ENCODE measurements at regions not wholly inside any gene's neighbourhood (a gene's known extent, or its start where the extent isn't known, plus 50 kb on each side); places are given as distances from the start of the nearest gene placed in this dataset.
"Not testable (repeated sequence)": the region's sequence is repeated elsewhere in the genome, so short reads cannot be mapped to it uniquely, and the experiment has no call there.

DNA sequence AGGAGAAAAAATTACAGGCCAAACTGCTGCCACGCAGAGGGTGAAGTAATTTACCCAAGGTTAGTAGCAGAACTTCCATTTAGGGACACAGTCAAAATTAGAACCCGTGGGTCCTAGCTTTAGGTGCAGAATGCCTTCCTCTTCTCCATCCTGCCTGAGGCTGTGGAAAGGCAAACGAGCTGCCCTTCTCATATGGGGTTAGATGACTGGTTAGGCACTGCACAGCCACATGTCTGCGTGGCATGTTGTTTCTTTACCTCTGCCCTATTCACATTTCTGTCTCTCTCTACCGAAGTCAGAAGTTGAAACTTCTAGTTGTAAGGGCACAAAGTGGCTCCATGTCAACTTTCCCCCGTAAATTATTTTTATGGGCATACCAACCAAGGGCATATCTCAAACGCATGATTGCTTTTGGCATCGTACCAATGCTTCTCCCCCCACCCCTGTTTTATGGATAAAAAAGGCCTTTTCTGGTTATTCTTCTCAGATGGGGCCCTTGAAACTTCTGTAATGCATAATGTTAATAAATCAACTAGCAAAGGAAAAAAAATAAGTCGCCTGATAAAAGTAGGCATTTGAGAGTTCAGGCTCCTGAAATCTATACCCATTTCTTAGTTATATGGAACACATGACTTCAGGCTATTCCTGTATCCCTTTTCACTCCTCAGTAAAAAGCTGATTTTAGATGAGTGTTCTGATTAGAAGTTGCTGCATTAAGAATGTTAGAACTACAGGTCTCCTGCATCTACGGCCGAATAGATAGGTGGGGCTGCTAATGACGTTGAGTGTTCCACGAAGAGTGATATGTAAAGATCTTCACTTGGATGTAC, 139.6 kb upstream of the NRIP1 start:
- DNase-seq = no peak

DNA sequence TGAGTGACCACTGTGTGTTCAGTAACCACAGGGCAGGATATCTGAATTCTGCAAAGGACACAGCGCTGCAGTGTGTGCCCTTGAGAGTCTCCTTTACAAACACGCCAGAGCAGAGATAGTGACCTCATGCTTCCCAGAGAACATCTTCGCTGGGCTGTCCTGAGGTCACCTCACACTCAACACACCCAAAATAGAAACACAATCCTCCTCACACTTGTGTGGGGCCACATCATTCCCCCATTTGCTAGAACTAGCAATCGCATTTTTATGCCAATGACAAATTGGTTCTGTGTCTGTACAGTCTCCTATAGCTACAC, 140.1 kb upstream of the NRIP1 start:
- no peak for DNase-seq

DNA sequence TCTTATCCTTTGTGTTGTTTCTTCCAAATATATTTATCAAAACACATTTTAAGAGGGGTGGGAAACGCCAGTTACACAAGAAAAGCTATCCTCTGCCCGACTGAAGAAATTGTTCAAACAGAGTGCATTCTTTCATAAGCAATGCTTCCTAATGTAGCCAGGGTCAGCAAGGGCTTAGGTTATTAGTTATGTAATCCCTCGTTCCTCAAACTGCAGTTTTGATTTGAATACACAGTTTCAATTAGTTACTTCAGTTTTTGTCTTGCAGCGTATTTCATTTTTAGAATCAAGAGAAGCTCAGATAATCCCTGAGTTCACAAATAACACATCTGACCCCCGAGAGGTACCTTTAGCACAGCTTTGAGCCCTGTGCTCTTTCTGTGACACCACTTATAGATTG, 141.7 kb upstream of the NRIP1 start:
- no peak for DNase-seq

DNA sequence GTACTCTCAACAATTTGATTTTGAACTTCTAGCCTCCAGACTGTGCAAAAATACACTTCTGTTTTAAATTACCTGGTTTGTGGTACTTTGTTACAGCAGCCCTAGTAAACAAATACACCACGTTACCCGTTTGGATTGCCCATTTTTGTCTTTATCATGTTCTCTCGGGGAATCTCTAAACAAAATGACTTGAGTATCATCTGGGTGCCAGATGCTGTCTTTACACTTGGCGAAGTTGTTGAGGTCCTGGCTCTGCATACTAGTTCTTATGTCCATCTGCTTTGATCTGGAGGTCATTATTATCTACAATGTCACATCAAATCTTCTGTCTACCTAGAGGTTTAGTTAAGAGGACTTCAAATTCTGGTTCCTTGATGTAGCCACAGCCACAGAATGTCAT, 142.4 kb upstream of the NRIP1 start:
- no peak for DNase-seq

DNA sequence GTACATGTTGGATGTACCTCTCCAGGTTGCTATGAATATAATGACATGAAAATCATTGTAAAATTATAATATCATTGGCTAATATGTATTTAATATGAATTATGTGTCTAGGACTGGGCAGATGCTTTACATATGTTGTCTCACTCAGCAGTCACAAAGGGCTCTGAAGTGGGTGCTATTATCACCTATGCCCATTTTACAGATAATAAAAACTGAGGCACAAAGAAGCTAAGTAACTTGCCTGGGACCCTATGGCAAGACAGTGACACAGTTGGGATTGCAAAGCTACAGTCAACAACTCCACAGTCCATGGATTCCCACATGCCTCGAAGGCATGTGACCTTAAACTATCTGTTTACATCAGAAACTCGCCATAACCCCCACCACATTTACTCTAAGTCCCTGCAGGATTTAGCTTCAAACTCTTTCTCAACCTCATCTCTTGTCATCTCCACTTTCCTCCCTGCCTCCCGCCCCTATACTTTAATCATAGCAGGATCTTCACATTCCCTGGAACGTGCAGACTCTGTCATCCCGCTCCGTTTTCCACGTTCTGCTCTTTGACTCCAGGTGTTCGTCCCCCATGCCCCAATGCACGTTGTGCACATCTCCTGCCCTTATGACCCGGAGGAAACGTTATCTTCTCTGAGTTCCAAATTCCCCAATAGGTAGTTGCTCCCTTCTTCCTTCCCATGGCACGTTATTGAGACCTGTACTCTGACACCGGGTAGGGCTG, 143.0 kb upstream of the NRIP1 start:
- no peak for DNase-seq

DNA sequence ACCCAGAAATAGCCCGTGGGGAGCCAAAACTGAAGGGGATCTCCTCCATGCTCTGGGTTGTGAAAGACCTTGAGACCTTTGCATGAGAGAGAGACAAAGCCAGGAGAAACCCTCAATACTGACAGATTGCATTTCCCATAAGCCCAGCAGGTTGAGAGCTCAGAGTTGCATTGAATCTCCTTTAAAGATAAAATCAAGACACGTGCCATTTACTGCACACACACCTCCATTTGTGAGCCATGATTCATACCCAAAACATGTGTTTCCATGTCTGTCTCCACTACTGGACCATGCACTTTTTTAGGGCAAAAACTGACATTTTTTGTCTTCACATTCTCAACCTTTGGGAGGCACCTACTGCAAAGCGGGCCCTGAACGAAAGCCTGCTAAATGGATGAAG, 144.0 kb upstream of the NRIP1 start:
- DNase-seq = no peak

DNA sequence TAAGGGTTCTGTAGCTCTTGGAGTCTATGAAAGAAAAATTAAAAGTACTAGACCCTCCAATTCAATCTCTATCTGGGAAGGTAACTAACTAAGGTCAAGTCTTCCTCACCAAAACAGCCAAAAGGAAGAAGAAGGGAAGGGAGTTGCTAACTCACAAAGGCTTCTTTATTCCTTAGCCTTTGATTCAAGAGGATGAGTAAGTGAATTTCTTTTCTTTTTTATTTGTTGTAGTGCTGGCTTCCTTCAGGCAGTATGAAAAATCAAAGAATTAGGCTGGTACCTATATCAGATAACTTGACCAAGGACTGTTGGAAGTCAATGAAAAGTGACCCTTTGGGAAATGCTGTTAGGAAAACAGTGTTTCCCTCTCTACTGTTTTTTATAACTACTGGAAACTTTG, 144.4 kb upstream of the NRIP1 start:
- DNase-seq = no peak

DNA sequence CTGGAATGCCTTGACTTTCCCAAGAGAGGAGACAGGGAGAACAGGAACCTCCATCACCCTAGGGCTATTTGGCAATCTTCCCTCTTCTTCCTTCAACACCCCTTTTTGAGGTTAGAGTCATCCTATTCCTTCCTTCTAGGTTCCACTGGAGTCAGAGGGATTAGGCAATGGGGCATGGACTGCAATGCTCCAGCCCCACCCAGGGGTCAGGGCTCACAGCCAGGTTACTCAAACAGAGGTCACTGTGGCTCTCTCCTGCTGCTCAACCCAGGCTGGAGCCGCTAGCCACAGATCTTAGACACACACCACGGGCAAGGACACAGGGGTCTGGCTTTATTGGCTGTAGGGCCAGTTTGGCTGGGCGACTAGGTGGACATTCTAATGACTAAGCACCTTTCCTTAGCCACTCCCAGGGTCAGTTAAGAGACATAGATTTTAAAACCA, 145.5 kb upstream of the NRIP1 start:
- DNase-seq = no peak

DNA sequence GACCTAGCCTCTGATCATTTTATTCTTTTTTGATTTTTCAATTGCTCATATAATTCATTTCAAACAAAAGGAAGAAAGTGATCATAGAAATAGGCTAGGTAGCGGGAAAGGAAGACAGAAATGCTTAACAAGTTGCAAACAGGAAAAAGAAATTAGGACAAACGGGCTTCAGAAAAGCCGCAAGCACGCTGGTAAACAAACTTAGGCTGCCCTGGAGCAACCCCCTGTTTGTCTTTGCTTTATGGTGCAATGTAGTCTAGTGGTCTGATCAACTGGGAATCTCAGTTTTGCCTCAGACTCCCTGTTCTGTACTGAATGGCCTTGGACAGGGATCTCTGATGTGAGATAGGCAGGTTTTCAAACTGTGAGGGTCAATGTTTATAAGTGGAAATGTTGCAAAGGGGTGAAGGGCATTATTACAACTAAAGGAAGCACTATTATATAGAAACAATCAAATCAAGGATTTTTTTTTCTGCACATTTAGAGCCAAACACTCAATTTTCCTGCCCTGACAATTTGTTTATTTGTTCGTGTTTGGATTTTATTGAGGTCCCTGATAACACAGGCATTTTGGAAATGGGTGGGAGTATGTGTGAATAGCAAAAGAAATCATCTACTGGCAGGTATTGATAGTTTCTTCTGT, 146.8 kb upstream of the NRIP1 start:
- no peak for DNase-seq

DNA sequence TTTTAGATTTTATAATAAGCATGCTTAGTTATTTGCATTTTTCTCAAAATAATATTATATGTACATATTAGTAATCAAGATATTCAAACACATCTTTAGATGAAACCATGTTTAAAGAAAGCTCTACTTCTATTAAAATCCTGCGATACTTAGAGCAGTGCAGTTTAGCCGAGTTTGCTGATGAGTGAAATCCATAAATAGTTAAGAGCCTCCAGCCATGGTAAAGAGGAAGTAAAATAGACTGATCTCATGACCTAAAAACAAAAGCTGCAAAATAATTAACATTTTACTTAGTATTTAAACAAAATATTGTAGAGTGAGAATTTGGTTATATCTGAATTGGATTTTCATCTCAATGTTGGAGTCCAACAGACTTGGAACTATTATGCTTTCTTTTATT, 147.4 kb upstream of the NRIP1 start:
- DNase-seq = no peak

DNA sequence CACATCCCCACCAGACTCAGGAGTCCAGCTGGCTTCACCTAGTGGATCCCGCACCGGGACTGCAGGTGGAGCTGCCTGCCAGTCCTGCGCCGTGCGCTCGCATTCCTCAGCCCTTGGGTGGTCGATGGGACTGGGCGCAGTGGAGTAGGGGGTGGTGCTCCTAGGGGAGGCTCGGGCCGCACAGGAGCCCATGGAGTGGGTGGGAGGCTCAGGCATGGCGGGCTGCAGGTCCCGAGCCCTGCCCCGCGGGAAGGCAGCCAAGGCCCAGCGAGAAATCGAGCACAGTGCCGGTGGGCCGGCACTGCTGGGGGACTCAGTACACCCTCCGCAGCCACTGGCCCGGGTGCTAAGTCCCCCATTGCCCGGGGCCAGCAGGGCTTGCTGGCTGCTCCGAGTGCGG, 153.7 kb upstream of the NRIP1 start:
- not testable (repeated sequence) for DNase-seq

DNA sequence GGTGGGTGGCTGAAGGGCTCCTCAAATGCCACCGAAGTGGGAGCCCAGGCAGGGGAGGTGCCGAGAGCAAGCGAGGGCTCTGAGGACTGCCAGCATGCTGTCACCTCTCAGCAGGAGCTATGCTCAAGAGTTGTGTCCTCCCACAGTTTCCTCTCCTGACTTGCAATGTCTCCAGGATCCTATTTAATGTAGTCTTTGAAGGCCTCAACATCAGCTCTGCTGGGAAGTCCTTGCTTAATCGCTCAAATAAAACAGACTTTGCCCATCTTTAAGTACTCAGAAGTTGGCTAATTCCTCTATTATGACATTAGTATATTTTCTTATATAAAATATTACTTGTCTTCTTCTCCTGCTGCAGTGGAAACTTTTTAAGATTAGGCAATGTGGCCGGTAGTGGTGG, 154.2 kb upstream of the NRIP1 start:
- no peak for DNase-seq

DNA sequence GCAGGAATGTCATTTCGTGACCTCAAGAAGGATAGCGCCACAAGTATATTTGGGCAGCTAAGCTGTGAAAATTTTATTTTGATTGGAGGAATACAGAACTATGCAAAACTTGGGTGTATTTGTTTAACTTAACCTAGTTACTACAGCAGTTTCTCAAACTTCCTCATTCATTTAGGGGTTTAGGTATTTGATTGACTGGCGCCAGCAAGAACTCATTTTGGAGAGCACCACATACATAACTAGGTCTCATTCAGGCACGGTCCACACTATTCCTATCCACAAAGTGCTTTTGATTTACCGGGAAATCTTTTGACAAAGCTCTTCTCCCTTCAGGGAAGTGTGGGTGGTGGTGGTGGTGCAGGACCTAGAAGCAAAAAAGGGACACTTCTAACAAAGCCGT, 155.1 kb upstream of the NRIP1 start:
- no peak for DNase-seq

DNA sequence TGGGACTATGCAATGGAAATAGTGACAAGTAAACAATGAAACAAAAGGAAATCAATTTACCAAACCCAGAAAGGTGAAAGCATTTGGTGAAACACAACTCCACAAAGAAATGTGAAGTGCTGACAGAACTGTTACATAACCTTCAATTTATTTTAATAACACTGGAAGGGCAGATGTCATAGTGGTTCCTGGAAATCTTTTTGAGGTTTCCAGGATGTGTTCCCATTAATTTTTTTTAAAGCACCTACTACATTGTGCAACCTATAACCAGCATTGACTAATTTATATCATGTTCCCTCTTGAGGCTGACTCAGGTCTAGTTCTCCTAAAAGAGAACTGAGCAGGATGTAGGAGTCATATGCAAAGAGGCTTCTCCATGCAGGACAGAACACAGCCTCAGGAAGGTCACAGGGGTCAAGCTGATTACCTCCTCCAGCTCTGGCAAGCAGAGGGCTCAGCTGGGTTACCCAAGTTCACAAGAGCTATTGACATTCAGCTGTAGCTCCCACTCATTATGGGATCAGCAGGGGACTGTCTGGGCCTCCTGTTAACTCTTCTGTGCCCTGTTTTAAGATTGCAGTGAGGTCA, 157.1 kb upstream of the NRIP1 start:
- no peak for DNase-seq

DNA sequence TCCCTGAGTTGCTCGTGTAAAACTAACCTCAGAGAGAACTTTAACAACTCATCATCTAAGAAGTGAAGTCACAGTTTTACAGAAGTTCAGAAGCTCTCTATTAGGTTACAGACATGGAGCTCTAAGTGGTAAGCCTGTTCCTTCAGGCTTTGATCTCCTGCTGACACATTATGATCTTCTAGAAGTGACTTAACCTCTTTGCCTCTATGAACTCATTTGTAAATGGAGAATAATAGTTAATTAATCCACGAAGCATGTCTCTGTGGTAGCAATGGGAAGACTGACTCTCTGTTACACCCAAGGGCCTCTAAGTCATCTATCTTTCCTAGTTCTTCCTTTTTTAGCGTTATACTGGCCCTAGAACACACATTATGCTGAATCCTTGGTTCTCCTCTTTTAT, 157.9 kb upstream of the NRIP1 start:
- no peak for DNase-seq

DNA sequence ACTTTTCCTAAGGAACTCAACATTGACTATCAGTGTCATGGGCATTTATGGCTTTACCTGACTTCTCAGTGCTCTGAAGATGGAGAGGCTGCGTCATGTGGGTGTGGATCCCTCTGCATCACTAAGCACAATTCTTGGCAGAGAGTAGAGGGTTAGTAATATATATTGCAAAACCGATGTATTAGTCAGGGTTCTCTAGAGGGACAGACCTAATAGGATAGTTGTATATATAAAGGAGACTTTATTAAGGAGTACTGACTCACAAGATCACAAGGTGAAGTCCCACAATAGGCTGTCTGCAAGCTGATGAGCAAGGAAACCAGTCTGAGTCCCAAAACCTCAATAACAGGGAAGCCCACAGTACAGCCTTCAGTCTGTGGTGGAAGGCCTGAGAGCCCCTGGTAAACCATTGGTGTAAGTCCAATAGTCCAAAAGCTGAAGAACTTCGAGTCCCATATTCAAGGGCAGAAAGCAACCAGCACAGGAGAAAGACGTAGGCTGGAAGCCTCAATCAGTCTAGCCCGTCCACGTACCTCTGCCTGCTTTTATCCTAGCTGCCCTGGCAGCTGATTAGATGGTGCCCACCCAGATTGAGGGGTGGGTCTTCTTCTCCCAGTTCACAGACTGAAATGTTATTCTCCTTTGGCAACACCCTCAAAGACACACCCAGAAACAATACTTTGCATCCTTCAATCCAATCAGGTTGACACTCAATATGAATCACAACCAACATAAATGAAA, 159.7 kb upstream of the NRIP1 start:
- DNase-seq = no peak

DNA sequence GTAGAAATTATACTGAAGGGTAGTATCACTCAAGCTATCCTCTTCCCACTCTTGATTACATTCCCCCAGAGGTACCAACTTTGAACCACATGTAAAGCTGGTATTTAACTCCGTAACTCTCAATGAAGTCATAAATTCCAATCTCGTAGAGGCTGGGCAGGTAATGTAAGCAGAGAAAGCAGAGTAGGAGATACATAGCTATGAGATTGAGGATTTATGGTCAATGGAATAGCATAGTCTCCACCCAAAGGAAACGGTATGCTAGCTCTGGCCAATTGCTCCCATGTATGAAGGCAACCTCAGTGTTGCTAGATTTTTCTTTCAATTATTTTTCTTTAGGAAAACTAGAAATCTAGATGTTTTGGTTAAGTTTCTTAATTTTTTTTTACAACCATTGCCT, 163.1 kb upstream of the NRIP1 start:
- no peak for DNase-seq

DNA sequence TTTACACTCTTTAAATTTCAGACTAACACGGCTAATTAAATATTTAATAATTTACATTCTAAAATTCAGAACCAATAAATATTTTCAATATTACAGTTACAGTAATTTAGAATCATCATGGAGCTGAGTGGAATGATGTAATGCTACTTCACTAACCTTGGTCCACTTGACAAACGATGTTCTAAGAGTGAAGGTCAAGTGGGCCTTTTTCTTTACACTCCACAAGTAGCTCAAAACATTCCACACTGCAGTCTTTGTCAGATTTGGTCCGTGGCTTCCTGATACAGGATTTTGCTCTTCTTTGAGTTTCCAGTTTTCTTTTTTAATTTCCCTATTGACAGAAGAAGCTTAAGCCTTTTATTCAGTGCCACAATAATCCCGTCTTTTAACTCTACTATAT, 164.6 kb upstream of the NRIP1 start:
- DNase-seq = no peak

DNA sequence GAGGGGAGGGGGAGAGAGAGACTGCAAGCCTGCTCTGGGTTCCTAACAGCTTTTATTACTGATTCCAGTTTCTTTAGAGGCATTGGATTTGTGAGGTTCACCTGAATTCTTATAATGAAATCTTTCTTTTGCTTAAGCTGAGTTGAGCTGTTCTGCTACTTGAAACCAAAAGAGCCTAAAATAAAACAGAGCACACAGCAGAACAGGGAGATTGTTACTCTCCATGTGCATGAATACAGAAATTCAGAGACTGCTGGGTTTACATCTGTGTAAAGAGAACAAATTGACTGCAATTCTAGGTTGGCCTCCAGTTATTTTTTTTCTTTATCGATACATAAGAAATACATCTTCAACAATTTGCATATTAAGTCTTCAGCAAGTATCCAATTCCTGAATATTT, 168.8 kb upstream of the NRIP1 start:
- DNase-seq = no peak

DNA sequence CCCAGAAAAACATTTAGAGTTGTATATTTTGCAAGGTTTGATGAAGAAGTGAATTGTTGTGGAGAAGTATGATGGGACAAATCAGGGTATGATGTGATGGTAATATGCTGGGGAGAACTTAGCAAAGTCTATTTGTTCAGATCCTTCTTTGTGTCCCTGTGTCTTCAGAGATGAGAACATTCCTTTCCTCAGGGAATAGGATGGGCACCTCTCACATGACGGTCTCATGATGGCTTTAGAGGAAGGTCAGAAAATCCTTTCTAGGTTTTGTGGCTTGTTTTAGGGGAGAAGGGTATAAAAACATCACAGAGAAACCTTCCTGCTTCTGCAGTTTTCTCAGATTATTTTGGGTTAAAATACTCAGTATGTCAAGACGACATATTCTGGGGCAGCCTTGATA, 171.3 kb upstream of the NRIP1 start:
- no peak for DNase-seq

DNA sequence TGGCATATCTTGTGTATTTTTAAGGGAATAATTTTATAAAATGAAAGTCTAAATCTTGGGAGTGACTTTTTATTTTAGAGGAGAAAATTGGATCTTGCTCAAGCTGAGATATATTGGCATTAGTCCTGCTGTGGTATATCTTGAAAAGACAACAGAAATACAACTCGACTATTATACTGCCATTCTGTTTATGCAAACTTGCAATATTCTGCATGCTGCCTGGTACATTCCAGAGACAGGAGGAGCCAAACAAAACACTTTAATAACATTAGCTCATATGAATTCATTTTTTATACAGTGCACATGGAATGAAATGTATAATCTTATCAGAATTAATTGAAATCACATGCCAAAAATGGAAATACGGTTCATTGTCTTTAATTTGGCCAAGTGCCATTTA, 176.0 kb upstream of the NRIP1 start:
- no peak for DNase-seq

DNA sequence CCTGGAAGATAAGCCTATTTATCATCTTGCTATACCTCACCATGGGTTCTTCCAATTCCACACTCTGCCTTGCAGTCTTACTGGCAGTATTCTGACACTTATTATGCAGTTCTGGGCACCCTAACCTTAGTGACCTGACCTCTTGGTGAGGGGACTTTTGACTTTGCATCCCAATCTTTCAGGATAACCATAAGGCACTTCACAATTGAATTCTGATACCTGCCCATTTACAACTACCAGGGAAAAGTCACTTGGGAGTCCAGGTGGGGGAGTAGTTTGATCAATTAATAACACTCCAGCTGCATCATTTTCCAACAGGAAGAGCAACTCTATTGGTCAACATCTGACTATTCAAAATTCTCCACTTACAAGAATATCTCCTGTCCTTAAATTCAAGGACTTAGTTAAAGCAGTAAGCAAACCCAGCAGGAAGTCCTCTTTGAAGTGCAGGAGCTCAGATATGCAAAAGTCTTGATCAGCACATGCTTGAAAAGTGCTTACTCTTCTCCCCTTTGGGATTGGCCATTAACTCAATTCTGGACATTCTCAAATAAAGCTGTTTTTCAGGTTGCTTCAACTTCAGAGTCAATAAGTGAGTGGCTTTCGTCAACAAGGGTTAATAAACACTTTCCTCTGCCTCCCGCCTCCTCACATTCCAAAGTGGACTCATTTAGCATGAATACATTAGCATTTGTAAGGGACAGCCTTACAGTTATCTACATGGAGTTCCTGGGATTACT, 177.4 kb upstream of the NRIP1 start:
- no peak for DNase-seq
